Pancreas (tissue), 10 donors: ENCODE measurements at regions not wholly inside any gene's neighbourhood (a gene's known extent, or its start where the extent isn't known, plus 50 kb on each side); places are given as distances from the start of the nearest gene placed in this dataset.

Experiments
- ATAC-seq, 4 donors: fragments of 200-7000 bp; cut with Tn5 transposase; one replicate each; pipeline versions ENCODE4 v1.8.0 to v1.9.1; 2020; ENCODE audit warnings: mild to moderate bottlenecking in 4 of 4, moderate library complexity in 4 of 4
- DNase-seq, 6 donors: peaks; one replicate each; pipeline ENCODE4 v3.0.0-alpha.2; 2020
- FAIRE-seq: peaks from 2 replicates; lab custom pipeline; 2012; peaks lifted over from hg19 to GRCh38; lab: Jason Lieb, UNC
- H3K27ac ChIP-seq, 4 donors: fragments of 200-600 bp; sonication (generic); 1 replicate in 3 of 4; 2 replicates in 1 of 4; pipeline versions ENCODE4 v1.5.0 to v1.8.0; 2020
- H3K27me3 ChIP-seq, 4 donors: fragments of 200-600 bp; one replicate each; pipeline ENCODE4 v1.8.0; 2021
- H3K36me3 ChIP-seq, 3 donors: fragments of 200-600 bp; sonication (generic) in 1 of 3; one replicate each; pipeline versions ENCODE4 v1.5.0 to v1.8.0; 2020 to 2021
- H3K4me1 ChIP-seq, 3 donors: fragments of 200-600 bp; one replicate each; pipeline ENCODE4 v1.8.0; 2021
- H3K4me3 ChIP-seq, 4 donors: fragments of 200-600 bp; sonication (generic) in 2 of 4; one replicate each; pipeline versions ENCODE4 v1.5.0 to v1.8.0; 2020 to 2021
- H3K9me3 ChIP-seq, 4 donors: fragments of 200-600 bp; one replicate each; pipeline ENCODE4 v1.8.0; 2021
- CTCF ChIP-seq, 4 donors: fragments of 200-600 bp; sonication (generic) in 3 of 4; IDR thresholded peaks; one replicate each; pipeline versions ENCODE4 v1.5.0 to v1.8.0; 2021; ENCODE audit warnings: antibody characterized with exemption in 4 of 4
- WGBS, 2 donors: extraction: QIAGEN DNeasy Blood & Tissue Kit; methylation state at CpG; one replicate each; pipeline ENCODE4 v1.1.7; 2013; 5-methylcytosine and 5-hydroxymethylcytosine counted together
- intact Hi-C, 3 donors: fragments of 100-400 bp; cut with DNase I; formaldehyde crosslinking; loops; one replicate each; pipeline versions ENCODE4 v1.11.1 to v1.14.2; 2022
- donor health status: healthy with polysubstance abuse.
- donor health status: DM: no; HTN: no; CAD: no; lungs with moderate emphysema.
- donor health status: DM: no; HTN: no; CAD: no.
- donor health status: control.
- donor health status: control.
- donor health status: Bipolar disorder and iron deficiency.
- donor health status: DM: yes; HTN: yes; CAD: no.
- donor health status: DM: no; HTN: no; CAD: no.
- donor health status: DM: no; HTN: no; CAD: no.
- donor health status: DM: yes; HTN: yes; CAD: no.

GRCh38 chr2:228257379-228257778, 75.9 kb upstream of the SPHKAP start:
- intact Hi-C loops: no loop called here
- Histone ChIP-seq H3K4me1 (no peaks in the 10 kb centered on the region), H3K27ac (no peak overlapping the region), H3K4me3 (no peak overlapping the region), H3K27me3 (no peaks in the 10 kb centered on the region), H3K36me3 (no peaks in the 10 kb centered on the region), H3K9me3 (no peaks in the 10 kb centered on the region)
- DNase-seq (no peak), FAIRE-seq (no peak), ATAC-seq (no peak)
- no peak for TF ChIP-seq CTCF (IDR thresholded peaks at IDR 0.05)

GRCh38 chr2:228253752-228254151, 72.3 kb upstream of the SPHKAP start:
- intact Hi-C loops: no loop called here
- H3K4me1 ChIP-seq: no peaks in the 10 kb centered on the region
- H3K27ac ChIP-seq: no peak overlapping the region
- FAIRE-seq (no peak), DNase-seq (no peak), ATAC-seq (no peak)
- H3K9me3 ChIP-seq: no peaks in the 10 kb centered on the region
- no peak overlapping the region for H3K4me3 ChIP-seq
- no peaks in the 10 kb centered on the region for H3K27me3 ChIP-seq
- 40 to 48% methylated on average over 2 of the region's 2 CpGs for WGBS, 2 donors
- H3K36me3 ChIP-seq: no peaks in the 10 kb centered on the region
- no peak for TF ChIP-seq CTCF (IDR thresholded peaks at IDR 0.05)

DNA sequence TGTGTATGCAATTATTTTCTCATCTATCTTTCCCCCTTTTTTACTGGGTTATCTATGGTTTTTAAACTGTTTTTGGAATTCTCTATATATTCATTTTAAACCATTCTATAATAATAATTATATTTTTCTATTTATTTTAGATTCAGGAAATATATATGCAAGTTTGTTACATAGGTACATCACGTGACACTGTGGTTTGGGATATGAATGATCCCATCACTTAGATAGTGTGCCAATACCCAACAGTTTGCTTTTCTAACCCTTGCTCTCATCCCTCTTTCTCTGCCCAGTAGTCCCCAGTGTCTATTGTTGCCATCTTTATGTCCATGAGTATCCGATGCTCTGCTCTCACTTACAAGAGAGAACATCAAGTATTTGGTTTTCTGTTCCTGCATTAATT, 65.8 kb upstream of the SPHKAP start:
- Histone ChIP-seq H3K9me3 (no peaks in the 10 kb centered on the region), H3K4me1 (no peaks in the 10 kb centered on the region), H3K27ac (no peak overlapping the region), H3K36me3 (no peaks in the 10 kb centered on the region), H3K27me3 (no peaks in the 10 kb centered on the region), H3K4me3 (no peak overlapping the region)
- FAIRE-seq (no peak), DNase-seq (no peak), ATAC-seq (no peak)
- no peak for TF ChIP-seq CTCF (IDR thresholded peaks at IDR 0.05)
- intact Hi-C loops: no loop called here
- WGBS, 2 donors: 63 to 73% methylated on average over 2 of the region's 2 CpGs

GRCh38 chr2:228245601-228246000, 64.1 kb upstream of the SPHKAP start:
- no peak for TF ChIP-seq CTCF (IDR thresholded peaks at IDR 0.05)
- intact Hi-C loops: no loop called here
- Histone ChIP-seq H3K4me3 (no peak overlapping the region), H3K9me3 (no peaks in the 10 kb centered on the region), H3K36me3 (no peaks in the 10 kb centered on the region), H3K27me3 (no peaks in the 10 kb centered on the region), H3K27ac (no peak overlapping the region), H3K4me1 (no peaks in the 10 kb centered on the region)
- DNase-seq: no peak
- FAIRE-seq: no peak
- ATAC-seq: no peak
- 70 to 75% methylated on average over 4 of the region's 4 CpGs for WGBS, 2 donors

DNA sequence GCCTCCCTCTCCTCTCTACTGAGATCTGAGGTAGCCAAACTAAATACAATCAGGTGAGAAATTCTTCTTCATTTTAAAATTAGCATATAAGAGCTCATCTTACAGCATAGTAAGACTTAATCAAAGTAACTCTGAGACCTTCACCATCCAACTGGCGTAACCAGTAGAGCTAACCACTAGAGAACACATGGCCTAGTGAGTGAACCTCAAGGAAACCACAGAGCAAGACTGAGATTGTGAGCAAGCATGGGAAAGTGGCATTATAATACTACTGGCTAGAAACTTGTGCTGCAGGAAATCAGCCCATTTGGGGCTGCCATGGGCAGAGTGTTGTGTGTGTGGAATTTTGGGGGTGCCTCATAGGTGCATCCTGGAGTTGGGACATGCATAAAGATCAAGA, 61.1 kb upstream of the SPHKAP start:
- no peak overlapping the region for H3K4me3 ChIP-seq
- H3K36me3 ChIP-seq: no peaks in the 10 kb centered on the region
- no peaks in the 10 kb centered on the region for H3K4me1 ChIP-seq
- ATAC-seq: no peak
- WGBS, 2 donors: 91 to 97% methylated on average over 1 of the region's 1 CpG
- no peak for DNase-seq
- no peak overlapping the region for H3K27ac ChIP-seq
- no peak for FAIRE-seq
- no peaks in the 10 kb centered on the region for H3K27me3 ChIP-seq
- H3K9me3 ChIP-seq: no peaks in the 10 kb centered on the region
- intact Hi-C loops: no loop called here
- no peak for TF ChIP-seq CTCF (IDR thresholded peaks at IDR 0.05)
